Activated CD8-positive, alpha-beta T cell treated with anti-CD3 and anti-CD28 coated beads for 36 hours (primary cell): ENCODE measurements at regions not wholly inside any gene's neighbourhood (a gene's known extent, or its start where the extent isn't known, plus 50 kb on each side); places are given as distances from the start of the nearest gene placed in this dataset.

ENCODE experiments used
- ATAC-seq: fragments of 200-7000 bp; cut with Tn5 transposase; one replicate; pipeline ENCODE4 v1.10.0; 2021; ENCODE audit warnings: mild to moderate bottlenecking, moderate library complexity
- CTCF ChIA-PET: fragments of 350-600 bp; sonication (Branson Sonifier 250); formaldehyde crosslinking; loops from one replicate; lab custom pipeline; 2021; ENCODE audit warnings: antibody characterized with exemption; lab: Charles Lee
- POLR2A ChIA-PET: fragments of 350-600 bp; sonication (Branson Sonifier 250); formaldehyde crosslinking; loops from one replicate; lab custom pipeline; 2021; ENCODE audit warnings: antibody characterized with exemption; lab: Charles Lee
- DNase-seq: peaks from one replicate; pipeline ENCODE4 v3.0.0-alpha.2; 2020
- H3K27ac Mint-ChIP-seq: one replicate; pipeline ENCODE4 v1.8.0; 2021; ENCODE audit warnings: mild to moderate bottlenecking, mixed read lengths
- H3K27me3 Mint-ChIP-seq: one replicate; pipeline ENCODE4 v1.8.0; 2021; ENCODE audit warnings: mixed read lengths
- H3K36me3 Mint-ChIP-seq: one replicate; pipeline ENCODE4 v1.8.0; 2021; ENCODE audit warnings: low read depth, mixed read lengths
- H3K4me1 Mint-ChIP-seq: one replicate; pipeline ENCODE4 v1.8.0; 2021; ENCODE audit warnings: low read depth, mixed read lengths
- H3K4me3 Mint-ChIP-seq: one replicate; pipeline ENCODE4 v1.8.0; 2021; ENCODE audit warnings: mild to moderate bottlenecking, moderate library complexity, mixed read lengths
- H3K9me3 Mint-ChIP-seq: one replicate; pipeline ENCODE4 v1.8.0; 2021; ENCODE audit warnings: mixed read lengths
- CTCF ChIP-seq: fragments of 200-600 bp; IDR thresholded peaks from one replicate; pipeline ENCODE4 v1.8.0; 2022; ENCODE audit warnings: antibody characterized with exemption, mild to moderate bottlenecking
- intact Hi-C: fragments of 100-400 bp; cut with micrococcal nuclease; formaldehyde crosslinking; loops from one replicate; pipeline ENCODE4 v1.10.0; 2022

- POLR2A ChIA-PET, result no interaction called here
These were observed 113.4 kb upstream of the CDH8 start for GRCh38 chr16:62149631-62150030.

GRCh38 chr16:62137996-62138395 is 101.8 kb upstream of the CDH8 start:
- Mint-ChIP-seq H3K27ac (no peak overlapping the region), H3K4me3 (no peak overlapping the region), H3K36me3 (no peaks in the 10 kb centered on the region), H3K27me3 (no peaks in the 10 kb centered on the region), H3K9me3 (peaks cover 23% of the 10 kb centered on the region), H3K4me1 (no peaks in the 10 kb centered on the region)
- DNase-seq (no peak), ATAC-seq (no peak)
- intact Hi-C loops, result no loop called here
- ChIA-PET POLR2A (interaction anchor here (0.6 kb wide), 1 partner anchor 717 kb away, joined by 3 read pairs; no protein-coding TSS in a partner anchor), CTCF (no interaction called here)
- no peak for TF ChIP-seq CTCF

More at GRCh38 chr16:62149631-62150030, 113.4 kb upstream of the CDH8 start:
- CTCF ChIA-PET, result no interaction called here
- Mint-ChIP-seq H3K9me3 (peaks cover 21% of the 10 kb centered on the region), H3K27me3 (no peaks in the 10 kb centered on the region), H3K27ac (no peak overlapping the region), H3K4me1 (no peaks in the 10 kb centered on the region), H3K4me3 (no peak overlapping the region), H3K36me3 (no peaks in the 10 kb centered on the region)
- no peak for DNase-seq
- intact Hi-C loops, result no loop called here
- TF ChIP-seq CTCF, result no peak
- ATAC-seq, result no peak

GRCh38 chr16:62135911-62136310 is 99.7 kb upstream of the CDH8 start:
- Mint-ChIP-seq H3K27me3 (no peaks in the 10 kb centered on the region), H3K36me3 (no peaks in the 10 kb centered on the region), H3K4me1 (no peaks in the 10 kb centered on the region), H3K4me3 (no peak overlapping the region), H3K27ac (no peak overlapping the region), H3K9me3 (peaks cover 21% of the 10 kb centered on the region)
- DNase-seq, result no peak
- no peak for TF ChIP-seq CTCF
- intact Hi-C loops, result no loop called here
- CTCF ChIA-PET, result no interaction called here
- POLR2A ChIA-PET, result no interaction called here
- ATAC-seq, result no peak

- no peak for ATAC-seq
- H3K36me3 Mint-ChIP-seq, result no peaks in the 10 kb centered on the region
- intact Hi-C loops, result no loop called here
These were observed 99.2 kb upstream of the CDH8 start for GRCh38 chr16:62135446-62135845.

GRCh38 chr16:62130101-62130500 is 93.9 kb upstream of the CDH8 start:
- CTCF ChIA-PET, result no interaction called here
- Mint-ChIP-seq H3K36me3 (no peaks in the 10 kb centered on the region), H3K27ac (no peak overlapping the region), H3K4me1 (no peaks in the 10 kb centered on the region), H3K4me3 (no peak overlapping the region), H3K9me3 (peaks cover 16% of the 10 kb centered on the region), H3K27me3 (no peaks in the 10 kb centered on the region)
- POLR2A ChIA-PET, result no interaction called here
- ATAC-seq, result no peak
- DNase-seq, result no peak
- intact Hi-C loops, result no loop called here
- no peak for TF ChIP-seq CTCF

More at GRCh38 chr16:62135446-62135845, 99.2 kb upstream of the CDH8 start:
- TF ChIP-seq CTCF, result no peak
- no peaks in the 10 kb centered on the region for H3K4me1 Mint-ChIP-seq
- no peaks in the 10 kb centered on the region for H3K27me3 Mint-ChIP-seq
- ChIA-PET CTCF (no interaction called here), POLR2A (no interaction called here)
- no peak overlapping the region for H3K4me3 Mint-ChIP-seq
- H3K27ac Mint-ChIP-seq, result no peak overlapping the region
- H3K9me3 Mint-ChIP-seq, result peaks cover 21% of the 10 kb centered on the region
- no peak for DNase-seq
